ENCODE measurements at regions not wholly inside any gene's neighbourhood (a gene's known extent, or its start where the extent isn't known, plus 50 kb on each side); places are given as distances from the start of the nearest gene placed in this dataset.
A peak's percentile ranks its signal among the peaks of the same experiment; 100 is the strongest.

DNA sequence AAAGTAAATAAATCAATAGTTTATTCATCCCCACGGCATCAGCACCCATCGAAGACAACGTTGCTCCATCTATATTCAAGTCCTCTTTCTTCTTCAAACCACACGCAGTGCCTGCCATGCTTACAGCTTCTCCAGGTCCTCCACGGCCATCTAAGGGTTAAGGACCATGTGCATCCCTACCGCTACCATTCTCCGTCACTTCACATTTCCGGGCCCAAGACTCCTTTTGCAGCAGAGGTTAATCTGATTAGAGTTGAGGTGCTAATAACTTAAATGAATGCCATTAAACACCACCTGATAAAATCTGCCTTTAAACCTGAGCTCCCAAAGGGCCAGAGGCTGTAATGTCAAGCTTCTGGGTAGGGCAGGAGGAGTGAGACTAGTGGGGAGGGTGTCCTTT, 79.7 kb upstream of the CCND2 start:
- TF ChIP-seq, protein P1, sequence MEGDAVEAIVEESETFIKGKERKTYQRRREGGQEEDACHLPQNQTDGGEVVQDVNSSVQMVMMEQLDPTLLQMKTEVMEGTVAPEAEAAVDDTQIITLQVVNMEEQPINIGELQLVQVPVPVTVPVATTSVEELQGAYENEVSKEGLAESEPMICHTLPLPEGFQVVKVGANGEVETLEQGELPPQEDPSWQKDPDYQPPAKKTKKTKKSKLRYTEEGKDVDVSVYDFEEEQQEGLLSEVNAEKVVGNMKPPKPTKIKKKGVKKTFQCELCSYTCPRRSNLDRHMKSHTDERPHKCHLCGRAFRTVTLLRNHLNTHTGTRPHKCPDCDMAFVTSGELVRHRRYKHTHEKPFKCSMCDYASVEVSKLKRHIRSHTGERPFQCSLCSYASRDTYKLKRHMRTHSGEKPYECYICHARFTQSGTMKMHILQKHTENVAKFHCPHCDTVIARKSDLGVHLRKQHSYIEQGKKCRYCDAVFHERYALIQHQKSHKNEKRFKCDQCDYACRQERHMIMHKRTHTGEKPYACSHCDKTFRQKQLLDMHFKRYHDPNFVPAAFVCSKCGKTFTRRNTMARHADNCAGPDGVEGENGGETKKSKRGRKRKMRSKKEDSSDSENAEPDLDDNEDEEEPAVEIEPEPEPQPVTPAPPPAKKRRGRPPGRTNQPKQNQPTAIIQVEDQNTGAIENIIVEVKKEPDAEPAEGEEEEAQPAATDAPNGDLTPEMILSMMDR (IDR thresholded peaks at IDR 0.05): no peak
- peaks cover 5% of the 10 kb centered on the region for H3K9me3 Mint-ChIP-seq (ENCODE audit: low read depth)
- peaks cover 16% of the 10 kb centered on the region for H3K4me1 Mint-ChIP-seq (ENCODE audit: low read depth)
- no peak overlapping the region for H3K27ac Mint-ChIP-seq (ENCODE audit: unreplicated experiment)
- DNase-seq (ENCODE audit: low spot score): no peak
- H3K27me3 Mint-ChIP-seq (ENCODE audit: low read depth): peaks cover 24% of the 10 kb centered on the region
- no peaks in the 10 kb centered on the region for H3K36me3 Mint-ChIP-seq (ENCODE audit: low read depth)
- no peak overlapping the region for H3K4me3 Mint-ChIP-seq (ENCODE audit: unreplicated experiment)

DNA sequence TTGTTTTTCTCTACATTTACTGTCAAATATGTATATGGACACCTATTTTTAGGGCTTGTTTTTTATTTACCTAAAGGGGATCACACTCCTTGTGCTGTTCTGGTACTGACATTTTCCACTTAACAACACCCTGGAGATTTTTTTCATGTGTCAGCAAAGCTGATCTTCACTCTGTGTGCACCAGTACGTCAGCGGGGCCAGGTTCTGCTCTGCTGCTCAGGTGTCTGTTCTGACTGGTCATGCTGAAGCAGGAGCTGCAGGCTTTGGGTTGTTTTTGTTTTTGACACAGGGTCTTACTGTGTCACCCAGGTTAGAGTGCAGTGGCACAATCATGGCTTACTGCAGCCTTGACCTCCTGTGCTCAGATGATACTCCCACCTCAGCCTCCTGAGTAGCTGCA, 81.9 kb upstream of the CCND2 start:
- Mint-ChIP-seq H3K36me3 (ENCODE audit: low read depth) (no peaks in the 10 kb centered on the region), H3K4me1 (ENCODE audit: low read depth) (peaks cover 16% of the 10 kb centered on the region), H3K27me3 (ENCODE audit: low read depth) (peaks cover 15% of the 10 kb centered on the region), H3K9me3 (ENCODE audit: low read depth) (no peaks in the 10 kb centered on the region), H3K4me3 (ENCODE audit: unreplicated experiment) (no peak overlapping the region), H3K27ac (ENCODE audit: unreplicated experiment) (no peak overlapping the region)
- TF ChIP-seq, protein P1 (IDR thresholded peaks at IDR 0.05): no peak
- DNase-seq (ENCODE audit: low spot score): no peak

DNA sequence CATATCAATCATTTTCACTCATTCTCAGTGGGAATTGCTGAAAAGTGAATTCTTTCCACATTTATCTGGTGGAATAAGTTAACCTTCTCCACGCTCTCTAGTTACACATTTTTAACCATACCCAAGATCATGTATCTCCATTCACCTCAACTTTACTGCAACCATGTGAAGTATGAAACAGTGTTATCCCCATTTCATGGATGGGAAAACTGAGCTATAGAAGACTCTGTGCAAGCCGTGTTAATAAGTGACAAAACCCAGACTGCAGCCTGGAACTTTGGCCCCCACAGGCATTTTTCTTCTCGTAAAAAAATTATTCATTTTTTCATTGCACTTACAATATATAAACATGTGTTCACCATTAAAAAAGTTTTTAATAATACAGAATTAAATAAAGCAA, 82.4 kb upstream of the CCND2 start:
- H3K27ac Mint-ChIP-seq (ENCODE audit: unreplicated experiment): no peak overlapping the region

DNA sequence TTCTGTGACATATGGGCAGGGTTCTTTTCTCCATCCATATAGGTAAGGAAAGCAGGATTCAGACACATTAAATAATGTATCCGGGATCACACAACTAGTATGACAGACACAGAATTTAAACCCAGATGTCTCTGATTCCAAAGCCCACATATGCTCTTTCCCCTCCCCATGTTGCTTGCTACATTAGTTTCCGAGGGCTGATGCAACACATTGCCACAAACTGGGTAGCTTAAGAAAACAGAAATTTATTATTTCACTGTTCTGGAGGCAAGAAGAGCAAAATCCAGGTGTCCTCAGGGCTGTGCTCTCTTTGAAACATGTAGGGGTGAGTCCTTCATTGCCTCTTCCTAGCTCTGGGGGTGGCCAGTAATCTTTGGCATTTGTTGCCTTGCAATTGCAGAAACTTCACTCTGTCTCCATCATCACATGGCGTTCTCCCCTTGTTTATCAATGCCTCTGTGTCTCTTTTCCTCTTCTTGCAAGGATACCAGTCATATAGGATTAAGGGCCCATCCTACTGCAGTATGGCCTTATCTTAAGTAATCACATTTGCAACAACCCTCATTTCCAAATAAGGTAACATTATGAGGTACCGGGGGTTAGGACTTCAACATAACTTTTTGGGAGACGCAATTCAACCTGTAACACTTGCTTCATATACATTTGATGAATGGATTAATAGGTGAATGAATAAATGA, 83.0 kb upstream of the CCND2 start:
- TF ChIP-seq, protein P1 (IDR thresholded peaks at IDR 0.05): no peak
- Mint-ChIP-seq H3K27me3 (ENCODE audit: low read depth) (peaks cover 13% of the 10 kb centered on the region), H3K4me3 (ENCODE audit: unreplicated experiment) (no peak overlapping the region), H3K9me3 (ENCODE audit: low read depth) (no peaks in the 10 kb centered on the region), H3K36me3 (ENCODE audit: low read depth) (no peaks in the 10 kb centered on the region), H3K4me1 (ENCODE audit: low read depth) (peaks cover 16% of the 10 kb centered on the region), H3K27ac (ENCODE audit: unreplicated experiment) (peak overlapping the region; percentile 46)
- DNase-seq (ENCODE audit: low spot score): no peak

More for the DNA sequence above, 82.4 kb upstream of the CCND2 start:
- TF ChIP-seq, protein P1 (IDR thresholded peaks at IDR 0.05): no peak
- Mint-ChIP-seq H3K36me3 (ENCODE audit: low read depth) (no peaks in the 10 kb centered on the region), H3K27me3 (ENCODE audit: low read depth) (peaks cover 14% of the 10 kb centered on the region), H3K4me1 (ENCODE audit: low read depth) (peaks cover 16% of the 10 kb centered on the region), H3K4me3 (ENCODE audit: unreplicated experiment) (no peak overlapping the region), H3K9me3 (ENCODE audit: low read depth) (no peaks in the 10 kb centered on the region)
- DNase-seq (ENCODE audit: low spot score): no peak

DNA sequence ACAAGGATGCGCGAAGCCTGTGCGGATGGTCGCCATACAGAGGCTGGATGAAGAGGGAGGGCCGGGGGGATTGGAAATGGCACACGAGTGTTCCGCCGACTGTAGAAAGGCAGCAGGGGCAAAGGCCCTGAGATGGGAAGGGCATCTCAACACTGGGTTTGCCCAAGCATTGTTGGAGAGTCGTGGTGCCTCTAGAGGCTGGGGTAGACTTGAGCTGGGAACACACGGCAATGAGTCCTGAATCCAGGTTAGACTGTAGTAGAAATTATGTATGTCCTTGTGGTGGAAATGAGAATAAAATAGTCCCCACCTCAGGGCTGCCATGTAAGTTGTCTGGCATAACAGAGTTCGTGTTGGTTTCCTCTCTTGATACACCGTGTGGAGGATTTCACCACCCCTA, 83.8 kb upstream of the CCND2 start:
- Mint-ChIP-seq H3K4me1 (ENCODE audit: low read depth) (peaks cover 16% of the 10 kb centered on the region), H3K36me3 (ENCODE audit: low read depth) (no peaks in the 10 kb centered on the region), H3K27me3 (ENCODE audit: low read depth) (peaks cover 9% of the 10 kb centered on the region), H3K4me3 (ENCODE audit: unreplicated experiment) (no peak overlapping the region), H3K9me3 (ENCODE audit: low read depth) (no peaks in the 10 kb centered on the region), H3K27ac (ENCODE audit: unreplicated experiment) (no peak overlapping the region)
- no peak for DNase-seq (ENCODE audit: low spot score)
- TF ChIP-seq, protein P1 (IDR thresholded peaks at IDR 0.05): no peak
